ENCODE measurements at regions not wholly inside any gene's neighbourhood (a gene's known extent, or its start where the extent isn't known, plus 50 kb on each side); places are given as distances from the start of the nearest gene placed in this dataset.

GRCh38 chr14:93869427-93869826 is 57.7 kb upstream of the FAM181A start:
- no peak for TF ChIP-seq CTCF (IDR thresholded peaks at IDR 0.05)
- TF ChIP-seq POLR2A (IDR thresholded peaks at IDR 0.05): no peak
